Subcutaneous abdominal adipose tissue (tissue), 5 donors: ENCODE measurements at regions not wholly inside any gene's neighbourhood (a gene's known extent, or its start where the extent isn't known, plus 50 kb on each side); places are given as distances from the start of the nearest gene placed in this dataset.

Source experiments
- H3K27ac ChIP-seq: one replicate; pipeline ENCODE4 v1.7.0; 2013; ENCODE audit warnings: low read depth, mild to moderate bottlenecking, inconsistent platforms, low read length, moderate library complexity
- H3K27me3 ChIP-seq, 5 donors: one replicate each; pipeline ENCODE4 v1.7.0; 2013; ENCODE audit warnings: low read length in 5 of 5, inconsistent platforms in 1 of 5; ENCODE audit not compliant: control insufficient read depth in 5 of 5, insufficient read depth in 4 of 5
- H3K36me3 ChIP-seq, 5 donors: one replicate each; pipeline ENCODE4 v1.7.0; 2013; ENCODE audit warnings: low read length in 5 of 5; ENCODE audit not compliant: control insufficient read depth in 5 of 5, insufficient read depth in 5 of 5
- H3K4me1 ChIP-seq, 5 donors: one replicate each; pipeline ENCODE4 v1.7.0; 2013; ENCODE audit warnings: low read length in 5 of 5, mild to moderate bottlenecking in 3 of 5, moderate library complexity in 1 of 5; ENCODE audit not compliant: control insufficient read depth in 5 of 5, insufficient read depth in 5 of 5
- H3K4me3 ChIP-seq, 5 donors: one replicate each; pipeline ENCODE4 v1.7.0; 2013; ENCODE audit warnings: low read length in 5 of 5, low read depth in 1 of 5
- H3K9ac ChIP-seq, 5 donors: one replicate each; pipeline ENCODE4 v1.7.0; 2013; ENCODE audit warnings: low read length in 5 of 5, mild to moderate bottlenecking in 4 of 5, moderate library complexity in 3 of 5
- H3K9me3 ChIP-seq, 5 donors: one replicate each; pipeline ENCODE4 v1.7.0; 2013; ENCODE audit warnings: low read length in 5 of 5; ENCODE audit not compliant: control insufficient read depth in 5 of 5
- donor health status: healthy.
- donor health status: healthy.
- donor health status: healthy.
- donor health status: healthy.
- donor health status: healthy.

GRCh38 chr12:123034022-123034541 is 53.6 kb downstream of the ARL6IP4 start:
- H3K27me3 ChIP-seq, result no peaks in the 10 kb centered on the region
- peaks cover 2 to 18% (median 12%) of the 10 kb centered on the region in 5 donors for H3K4me1 ChIP-seq
- H3K36me3 ChIP-seq, result peaks cover 0 to 36% (median 31%) of the 10 kb centered on the region in 5 donors
- no peak overlapping the region for H3K9ac ChIP-seq
- H3K9me3 ChIP-seq, result no peaks in the 10 kb centered on the region
- H3K27ac ChIP-seq, result no peak overlapping the region
- no peak overlapping the region for H3K4me3 ChIP-seq

GRCh38 chr12:123033392-123034021 is 53.0 kb downstream of the ARL6IP4 start:
- H3K36me3 ChIP-seq, result peaks cover 0 to 38% (median 31%) of the 10 kb centered on the region in 5 donors
- H3K9ac ChIP-seq, result no peak overlapping the region
- H3K27ac ChIP-seq, result no peak overlapping the region
- no peaks in the 10 kb centered on the region for H3K27me3 ChIP-seq
- peaks cover 2 to 18% (median 12%) of the 10 kb centered on the region in 5 donors for H3K4me1 ChIP-seq
- H3K4me3 ChIP-seq, result no peak overlapping the region
- H3K9me3 ChIP-seq, result no peaks in the 10 kb centered on the region

- Histone ChIP-seq H3K4me3 (no peak overlapping the region), H3K4me1 (peaks cover 2 to 18% (median 12%) of the 10 kb centered on the region in 5 donors), H3K9me3 (no peaks in the 10 kb centered on the region), H3K36me3 (peaks cover 0 to 45% (median 31%) of the 10 kb centered on the region in 5 donors), H3K9ac (no peak overlapping the region), H3K27ac (no peak overlapping the region), H3K27me3 (no peaks in the 10 kb centered on the region)
These were observed 52.4 kb downstream of the ARL6IP4 start for GRCh38 chr12:123032736-123033391.
